Coronary artery (tissue), 2 donors: ENCODE measurements at regions not wholly inside any gene's neighbourhood (a gene's known extent, or its start where the extent isn't known, plus 50 kb on each side); places are given as distances from the start of the nearest gene placed in this dataset.

Experiments
- DNase-seq: peaks from one replicate; pipeline ENCODE4 v3.0.0-alpha.2; 2017; ENCODE audit warnings: low spot score
- H3K27ac ChIP-seq, 2 donors: fragments of 200-600 bp; sonication (generic); one replicate each; pipeline ENCODE4 v1.5.1; 2016 to 2019
- H3K4me3 ChIP-seq: fragments of 200-600 bp; sonication (generic); 2 replicates; pipeline ENCODE4 v1.5.1; 2016; ENCODE audit warnings: mild to moderate bottlenecking, moderate library complexity
- TF ChIP-seq, protein P1 (sequence below): fragments of 200-600 bp; sonication (generic); IDR thresholded peaks from one replicate; pipeline ENCODE4 v1.5.1; 2019; ENCODE audit warnings: antibody characterized with exemption

DNA sequence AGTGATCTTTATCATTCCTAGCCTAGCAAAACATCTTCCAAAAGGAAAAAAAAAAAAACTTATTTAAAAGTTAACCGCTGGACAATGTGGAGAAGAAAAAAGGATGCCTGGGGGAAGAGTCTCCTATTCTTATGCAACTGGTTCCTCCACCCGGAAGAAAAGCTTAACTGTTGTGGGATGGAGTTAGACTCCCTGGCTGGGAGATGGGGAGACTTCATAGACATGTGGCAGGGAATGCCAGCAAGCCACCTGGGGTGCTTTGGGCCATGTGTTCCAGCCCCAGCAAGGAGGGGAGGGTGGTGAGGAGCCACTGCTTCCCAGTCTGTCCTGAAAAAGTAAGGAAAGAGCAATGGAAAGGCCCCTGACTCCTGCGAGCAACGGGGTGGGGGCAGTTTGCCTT, 119.4 kb upstream of the SPIN4 start:
- no peak for DNase-seq
- Histone ChIP-seq H3K4me3 (no peak overlapping the region), H3K27ac (no peak overlapping the region)
- TF ChIP-seq, protein P1, sequence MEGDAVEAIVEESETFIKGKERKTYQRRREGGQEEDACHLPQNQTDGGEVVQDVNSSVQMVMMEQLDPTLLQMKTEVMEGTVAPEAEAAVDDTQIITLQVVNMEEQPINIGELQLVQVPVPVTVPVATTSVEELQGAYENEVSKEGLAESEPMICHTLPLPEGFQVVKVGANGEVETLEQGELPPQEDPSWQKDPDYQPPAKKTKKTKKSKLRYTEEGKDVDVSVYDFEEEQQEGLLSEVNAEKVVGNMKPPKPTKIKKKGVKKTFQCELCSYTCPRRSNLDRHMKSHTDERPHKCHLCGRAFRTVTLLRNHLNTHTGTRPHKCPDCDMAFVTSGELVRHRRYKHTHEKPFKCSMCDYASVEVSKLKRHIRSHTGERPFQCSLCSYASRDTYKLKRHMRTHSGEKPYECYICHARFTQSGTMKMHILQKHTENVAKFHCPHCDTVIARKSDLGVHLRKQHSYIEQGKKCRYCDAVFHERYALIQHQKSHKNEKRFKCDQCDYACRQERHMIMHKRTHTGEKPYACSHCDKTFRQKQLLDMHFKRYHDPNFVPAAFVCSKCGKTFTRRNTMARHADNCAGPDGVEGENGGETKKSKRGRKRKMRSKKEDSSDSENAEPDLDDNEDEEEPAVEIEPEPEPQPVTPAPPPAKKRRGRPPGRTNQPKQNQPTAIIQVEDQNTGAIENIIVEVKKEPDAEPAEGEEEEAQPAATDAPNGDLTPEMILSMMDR: no peak

GRCh38 chrX:63466690-63467089, 115.6 kb upstream of the SPIN4 start:
- TF ChIP-seq, protein P1: no peak
- Histone ChIP-seq H3K27ac (no peak overlapping the region), H3K4me3 (no peak overlapping the region)
- DNase-seq: no peak

DNA sequence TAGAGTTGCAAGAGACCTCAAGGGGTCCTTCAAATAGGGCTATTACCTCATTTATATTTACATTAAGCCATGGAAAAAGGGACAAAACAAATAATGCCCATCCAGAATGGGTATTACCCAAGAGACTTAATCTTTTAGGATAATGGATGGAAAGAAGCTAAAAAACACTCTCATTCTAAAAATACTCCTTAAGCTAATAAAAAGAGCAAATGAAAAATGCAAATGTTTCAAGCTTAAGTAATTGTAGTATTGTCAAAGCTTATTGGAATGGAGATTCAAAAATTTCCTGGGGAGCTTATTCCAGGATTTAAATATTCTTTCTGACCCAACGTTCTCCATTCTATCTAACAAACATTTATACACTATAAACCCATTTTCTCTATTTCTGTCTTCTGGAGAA, 107.8 kb upstream of the SPIN4 start:
- Histone ChIP-seq H3K27ac (no peak overlapping the region), H3K4me3 (no peak overlapping the region)
- no peak for DNase-seq
- TF ChIP-seq, protein P1: no peak

GRCh38 chrX:63453571-63453970, 102.4 kb upstream of the SPIN4 start:
- DNase-seq: no peak
- Histone ChIP-seq H3K4me3 (no peak overlapping the region), H3K27ac (no peak overlapping the region)
- TF ChIP-seq, protein P1: no peak

- H3K4me3 ChIP-seq: no peak overlapping the region
- TF ChIP-seq, protein P1: no peak
- DNase-seq: no peak
- H3K27ac ChIP-seq: no peak overlapping the region
Observed at GRCh38 chrX:63441717-63442116, 90.6 kb upstream of the SPIN4 start.

DNA sequence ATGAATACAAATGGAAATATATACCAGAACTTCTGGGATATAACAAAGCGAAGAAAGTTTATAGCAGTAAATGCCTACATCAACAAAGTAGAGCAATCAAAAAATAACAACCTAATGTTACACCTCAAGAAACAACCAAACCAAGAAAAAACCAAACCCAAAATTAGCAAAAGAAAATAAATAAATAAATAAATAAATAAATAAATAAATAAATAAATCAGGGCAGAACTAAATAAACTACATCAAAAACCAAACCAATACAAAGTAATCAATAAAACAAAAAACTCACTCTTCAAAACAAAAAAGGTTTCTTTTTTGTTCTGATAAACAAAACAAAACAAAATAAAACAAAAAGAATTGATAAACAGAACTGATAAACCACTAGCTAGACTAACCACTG, 88.4 kb upstream of the SPIN4 start:
- H3K4me3 ChIP-seq: no peak overlapping the region
- DNase-seq: no peak
- no peak overlapping the region for H3K27ac ChIP-seq
- TF ChIP-seq, protein P1: no peak

- Histone ChIP-seq H3K4me3 (no peak overlapping the region), H3K27ac (no peak overlapping the region)
- TF ChIP-seq, protein P1: no peak
- DNase-seq: no peak
Observed at GRCh38 chrX:63436865-63437264, 85.7 kb upstream of the SPIN4 start.
